GM19324 (cell line): ENCODE measurements at regions not wholly inside any gene's neighbourhood (a gene's known extent, or its start where the extent isn't known, plus 50 kb on each side); places are given as distances from the start of the nearest gene placed in this dataset.

Source experiments
- ATAC-seq: cut with Tn5 transposase; IDR thresholded peaks from one replicate; pipeline ENCODE4 v1.9.1; 2021; ENCODE audit warnings: mild to moderate bottlenecking, moderate library complexity; ENCODE audit not compliant: unreplicated experiment, low FRiP score

DNA sequence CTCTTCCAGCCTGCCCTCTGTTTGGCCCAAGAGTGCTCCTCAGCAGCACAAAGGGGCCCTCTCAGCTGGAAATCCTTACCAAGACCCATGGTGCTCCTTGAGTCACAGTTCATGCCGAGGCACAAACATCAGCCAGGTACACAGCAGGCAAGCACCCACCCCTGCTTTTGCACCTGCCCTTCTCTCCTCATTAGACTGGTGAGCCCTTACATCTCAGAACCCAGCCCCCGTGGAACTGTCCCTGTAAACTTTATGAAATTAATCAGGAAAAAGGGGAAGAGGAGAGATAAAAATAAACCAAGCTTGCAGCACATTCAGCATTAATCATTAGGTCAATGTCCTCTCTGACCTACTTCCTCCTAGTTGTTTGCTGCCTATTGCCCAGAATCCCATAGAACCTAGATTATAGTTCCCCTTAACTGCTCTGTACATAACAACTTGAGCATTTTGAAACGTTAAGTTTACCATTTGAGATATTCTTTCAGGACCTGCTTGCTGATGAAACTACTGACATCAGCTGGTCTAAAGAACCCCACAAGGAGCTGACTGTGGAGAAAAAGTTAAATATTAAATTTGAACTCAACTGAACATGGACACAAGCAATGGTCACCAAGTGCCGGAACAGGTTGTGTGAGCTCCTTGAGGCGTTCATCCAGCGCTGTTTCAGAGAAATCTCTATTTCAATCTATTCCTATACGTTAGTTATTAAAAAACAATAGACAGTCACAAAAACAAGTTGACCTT lies 738.4 kb downstream of the MATN1 start:
- ATAC-seq = no peak

DNA sequence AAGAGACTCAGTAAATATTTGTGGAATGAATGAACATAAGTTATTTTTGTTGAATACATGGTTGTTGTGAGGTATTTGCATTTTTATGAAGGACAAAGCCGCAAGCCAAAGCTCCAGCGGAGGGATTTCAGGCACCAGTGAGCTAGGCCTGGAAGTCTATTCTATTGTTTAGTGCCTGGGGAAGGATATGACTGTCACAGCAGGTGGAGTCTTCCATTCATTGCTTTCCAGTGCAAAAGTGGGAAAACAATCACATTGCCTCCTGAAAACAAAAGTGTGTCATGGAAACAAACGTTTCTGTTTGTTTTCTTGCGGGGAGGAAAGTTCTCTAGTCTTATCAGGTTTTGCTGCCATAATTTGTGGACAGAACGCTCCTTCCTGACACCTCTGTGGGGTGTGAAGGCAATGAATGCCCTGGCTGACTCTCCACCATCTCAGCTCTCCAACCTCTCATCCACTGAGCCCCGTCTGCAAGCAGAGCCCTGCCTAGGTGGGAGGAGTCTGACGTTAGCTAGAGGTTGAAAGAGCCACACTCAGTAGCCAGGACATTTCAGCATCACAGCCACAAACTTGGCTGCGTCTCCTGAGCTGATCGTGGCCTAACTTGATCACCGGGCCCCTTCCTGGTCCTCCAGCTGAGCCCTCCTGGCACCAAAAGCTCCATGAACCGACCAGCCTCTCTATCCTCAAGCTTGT lies 739.1 kb downstream of the MATN1 start:
- no peak for ATAC-seq

- ATAC-seq = no peak
Observed at GRCh38 chr1:29983321-29983720, 740.1 kb downstream of the MATN1 start.

- no peak for ATAC-seq
Observed at GRCh38 chr1:29981586-29982239, 741.7 kb downstream of the MATN1 start.

- no peak for ATAC-seq
Observed at GRCh38 chr1:29977550-29977949, 741.2 kb downstream of the PTPRU start.

DNA sequence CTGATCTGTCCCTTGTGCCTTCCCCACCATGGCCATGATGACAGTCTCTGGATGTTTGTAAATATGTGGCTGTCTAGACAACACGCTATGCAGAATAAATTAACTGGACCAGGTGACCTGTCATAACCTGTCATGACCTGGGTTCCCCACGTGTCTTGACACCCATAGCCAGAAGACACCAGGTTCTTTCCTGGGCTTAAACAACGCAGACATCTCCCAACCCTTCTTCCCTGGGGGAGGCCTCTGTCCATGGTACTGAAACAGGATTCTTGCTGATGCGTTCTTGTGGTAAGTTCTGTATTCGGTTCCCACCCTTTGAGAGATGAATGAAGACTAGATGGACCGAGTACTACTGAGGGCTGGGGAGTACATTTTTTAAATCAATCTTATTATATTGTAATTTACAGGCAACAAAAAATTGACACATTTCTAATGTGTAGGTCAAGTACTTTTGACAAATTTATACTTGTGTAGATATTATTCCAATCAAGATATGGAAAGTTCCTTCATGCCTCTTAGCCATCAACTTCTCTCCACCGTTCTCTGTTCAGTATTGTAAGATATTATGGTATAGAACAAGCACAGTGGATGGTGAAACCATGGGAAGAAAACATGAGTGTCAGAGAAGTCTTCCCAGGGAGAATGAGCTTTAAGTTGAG lies 738.8 kb downstream of the PTPRU start:
- no peak for ATAC-seq

- no peak for ATAC-seq
Observed at GRCh38 chr1:29974316-29974724, 738.0 kb downstream of the PTPRU start.

DNA sequence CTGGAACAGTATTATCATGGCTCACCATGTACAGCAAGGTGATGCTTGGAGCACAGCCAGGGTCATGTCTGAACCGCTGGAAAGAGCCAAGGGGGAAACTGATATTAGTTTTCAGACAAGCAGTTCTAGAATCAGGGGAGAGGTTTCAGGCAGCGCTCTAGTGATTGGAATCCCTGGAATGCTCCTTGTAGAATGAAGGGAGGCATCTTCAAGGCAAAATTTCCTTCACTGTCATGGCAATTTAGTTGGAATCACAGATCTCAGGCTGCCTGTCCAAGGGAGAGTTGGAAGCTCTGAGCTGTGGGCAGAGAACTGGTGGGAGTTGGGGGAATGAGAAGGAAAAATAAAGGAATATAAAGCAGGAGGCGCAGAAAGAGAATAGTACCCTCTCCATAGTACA lies 737.1 kb downstream of the PTPRU start:
- no peak for ATAC-seq

DNA sequence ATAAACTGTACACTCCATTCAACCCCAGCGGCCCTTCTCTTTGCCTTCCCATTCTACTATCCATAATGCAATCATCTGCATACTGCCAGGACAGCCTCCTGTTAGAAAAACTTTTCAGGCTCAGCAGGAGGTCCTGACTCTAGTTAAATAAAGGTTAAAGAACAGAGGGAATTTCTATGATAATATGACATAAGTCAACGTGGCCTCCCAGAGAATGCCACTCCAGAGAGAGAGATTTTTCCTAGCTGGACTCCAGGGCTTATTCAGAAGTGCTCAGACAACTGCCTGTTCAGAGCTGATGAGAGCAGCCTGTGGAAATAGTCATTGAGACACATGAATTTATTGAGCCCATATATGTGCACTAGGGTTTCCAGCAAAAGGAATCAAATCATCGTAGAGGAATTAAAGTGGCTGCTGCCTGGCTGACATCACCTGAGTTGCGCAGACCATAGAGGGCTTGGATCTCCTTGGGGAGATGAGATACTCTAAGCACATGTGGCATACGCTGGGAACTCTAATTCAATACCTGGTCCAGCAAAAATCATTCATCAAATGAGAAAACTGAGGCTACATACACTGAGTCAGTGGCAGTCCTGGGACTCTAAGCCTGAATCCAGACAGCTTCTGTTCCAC lies 736.2 kb downstream of the PTPRU start:
- no peak for ATAC-seq

- no peak for ATAC-seq
Observed at GRCh38 chr1:29971703-29972102, 735.4 kb downstream of the PTPRU start.

DNA sequence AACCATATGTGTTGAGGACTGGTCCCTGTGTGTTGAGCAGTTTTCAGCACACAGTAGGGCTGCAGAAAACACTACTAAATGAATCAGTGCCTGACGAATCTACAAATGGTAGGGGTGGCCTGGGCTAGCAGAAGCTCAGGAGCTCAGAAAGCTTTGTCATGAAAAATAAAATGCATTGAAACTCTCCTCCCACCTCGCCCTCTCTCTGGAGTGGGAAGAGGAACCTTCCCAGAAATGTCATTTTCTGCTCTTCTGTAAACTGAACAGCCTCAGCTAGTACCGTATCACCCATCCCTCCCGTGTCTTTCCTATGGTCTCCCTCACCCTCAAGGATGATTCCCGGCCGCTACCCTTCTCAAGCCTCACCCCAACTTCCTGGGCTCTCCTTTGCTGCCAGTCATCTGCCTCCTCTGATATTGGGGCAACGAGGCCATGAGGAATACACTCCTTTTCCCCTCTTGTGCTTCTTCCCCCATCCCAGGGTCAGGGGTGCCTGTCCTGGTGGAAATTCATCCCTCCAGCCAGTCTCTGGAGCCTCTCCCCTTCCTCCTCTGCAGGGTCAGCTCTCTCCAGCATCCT lies 734.5 kb downstream of the PTPRU start:
- ATAC-seq = no peak

DNA sequence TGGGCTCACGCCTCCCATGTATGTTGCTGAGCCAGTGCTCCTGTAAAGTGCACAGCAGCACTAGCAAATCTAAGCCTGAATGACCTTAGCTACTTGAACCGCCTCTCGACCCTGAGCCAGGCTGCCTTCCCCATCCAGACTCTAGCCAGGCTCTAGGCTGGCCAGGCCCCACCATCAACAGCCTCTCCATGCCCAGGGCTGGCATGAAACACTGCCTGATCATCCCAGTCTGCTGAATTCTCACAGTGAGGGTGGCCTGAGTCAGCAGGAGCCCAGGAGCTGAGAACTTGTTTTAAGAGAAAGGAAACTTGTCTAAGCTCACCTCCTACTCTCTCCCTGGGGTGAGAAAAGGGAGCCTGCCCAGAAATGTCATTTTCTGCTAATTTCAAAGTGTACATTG lies 733.3 kb downstream of the PTPRU start:
- no peak for ATAC-seq

- ATAC-seq = no peak
Observed at GRCh38 chr1:29967261-29967660, 730.9 kb downstream of the PTPRU start.

- ATAC-seq = no peak
Observed at GRCh38 chr1:29966526-29967045, 730.3 kb downstream of the PTPRU start.

DNA sequence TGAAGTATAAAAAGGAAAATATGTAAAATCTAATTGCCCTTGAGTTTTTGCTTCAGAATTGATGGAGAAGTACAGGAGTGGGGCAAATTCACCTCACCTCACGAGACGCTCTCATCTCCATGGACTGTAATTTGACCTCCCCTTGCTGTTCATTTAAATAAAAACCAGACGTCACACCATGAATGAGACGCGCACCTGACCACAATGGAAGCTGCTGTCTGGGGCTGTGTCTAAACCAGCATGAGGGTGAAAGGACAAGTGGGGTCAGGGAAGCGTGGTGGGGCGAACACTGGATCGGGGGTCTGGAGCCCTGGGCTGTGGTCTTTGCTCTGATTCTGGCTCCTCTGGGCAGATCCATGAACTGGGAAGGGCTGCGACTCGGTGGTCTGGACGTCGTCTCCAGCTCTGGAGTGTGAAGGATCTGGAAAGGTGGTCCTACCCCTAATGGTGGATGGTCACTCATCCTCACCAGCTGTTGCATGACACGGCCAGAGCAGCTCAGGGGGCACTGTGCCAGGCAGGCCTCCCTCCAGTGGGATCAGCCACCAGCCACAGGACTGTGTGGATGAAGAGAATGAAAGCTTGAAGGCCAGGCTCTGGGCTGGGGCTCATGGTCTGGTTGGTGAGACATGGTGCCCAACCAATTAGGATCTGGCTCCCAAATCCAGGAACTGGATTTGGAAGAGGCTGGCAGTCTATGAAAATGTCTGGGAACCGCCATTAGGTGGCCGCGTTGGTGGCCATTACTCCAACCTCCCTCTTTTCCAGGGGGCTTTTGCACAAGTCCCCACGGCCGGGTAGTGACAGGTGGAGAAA lies 728.6 kb downstream of the PTPRU start:
- ATAC-seq = no peak

DNA sequence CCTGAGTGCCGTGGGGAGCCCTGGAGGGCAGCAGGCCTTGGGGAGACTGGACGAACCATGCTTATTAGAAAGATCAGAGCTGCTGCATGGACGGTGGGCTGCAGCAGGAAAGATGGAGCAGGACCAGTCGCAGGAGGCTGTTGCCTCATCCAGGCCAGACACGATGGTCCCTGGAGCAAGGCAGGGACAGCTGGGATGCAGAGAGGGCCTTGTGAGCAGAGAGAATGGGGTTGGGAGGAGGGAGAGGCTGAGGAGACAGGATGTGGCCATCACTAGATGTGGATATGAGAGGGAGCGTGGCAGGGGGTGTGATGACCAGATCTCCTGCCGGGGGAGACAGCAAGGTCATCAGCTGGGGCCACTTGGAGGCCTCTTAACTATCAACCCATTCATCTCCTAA lies 727.6 kb downstream of the PTPRU start:
- ATAC-seq = no peak

GRCh38 chr1:29962831-29963247 lies 726.5 kb downstream of the PTPRU start:
- no peak for ATAC-seq

DNA sequence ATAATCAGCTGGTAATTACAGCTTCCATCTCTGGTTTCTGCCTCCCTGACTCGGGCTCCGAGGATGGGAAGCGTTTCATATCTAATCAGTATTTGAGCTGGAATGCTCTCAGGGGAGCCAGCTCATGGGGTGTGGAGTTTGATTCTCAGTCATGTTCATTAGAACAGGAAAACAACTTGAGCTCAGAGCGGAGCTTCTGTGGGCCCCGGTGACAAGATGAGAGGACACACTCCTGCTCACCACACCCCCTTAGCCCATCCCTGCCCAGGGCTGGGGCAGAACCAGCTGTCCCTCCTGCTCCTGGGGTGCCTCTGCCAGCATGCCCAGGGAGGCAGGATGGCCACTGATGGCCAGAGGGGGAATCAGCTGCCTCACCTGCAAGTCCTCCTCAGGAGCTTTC lies 726.0 kb downstream of the PTPRU start:
- no peak for ATAC-seq
